HPDE6-E6E7 (cell line): ENCODE measurements at regions not wholly inside any gene's neighbourhood (a gene's known extent, or its start where the extent isn't known, plus 50 kb on each side); places are given as distances from the start of the nearest gene placed in this dataset.
"Not testable (repeated sequence)": the region's sequence is repeated elsewhere in the genome, so short reads cannot be mapped to it uniquely, and the experiment has no call there.

Experiments used
- DNase-seq: peaks from one replicate; pipeline ENCODE4 v3.0.0; 2011; ENCODE audit warnings: missing footprints; ENCODE audit errors: extremely low spot score

GRCh38 chr9:115462623-115463022 lies 344.7 kb upstream of the TNC start:
- no peak for DNase-seq

DNA sequence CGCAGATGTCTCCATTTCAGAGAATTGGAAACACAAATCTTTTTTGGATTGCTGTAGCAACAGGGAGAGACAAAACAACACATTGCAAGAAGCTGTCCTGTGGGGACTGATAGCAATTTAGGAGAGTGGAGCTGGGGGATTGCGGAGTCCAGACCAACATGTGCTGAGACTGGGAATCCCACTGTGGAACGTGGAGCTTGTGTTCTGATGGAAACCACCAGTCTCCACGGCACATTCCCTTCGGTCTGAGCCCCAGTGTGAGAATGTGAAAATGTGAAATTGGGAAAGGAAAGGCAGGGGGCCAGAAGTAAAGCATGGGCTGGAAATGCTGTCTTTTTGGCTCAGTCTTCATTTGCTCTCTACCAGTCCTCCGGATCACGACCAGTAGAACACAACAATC lies 348.8 kb upstream of the TNC start:
- no peak for DNase-seq

DNA sequence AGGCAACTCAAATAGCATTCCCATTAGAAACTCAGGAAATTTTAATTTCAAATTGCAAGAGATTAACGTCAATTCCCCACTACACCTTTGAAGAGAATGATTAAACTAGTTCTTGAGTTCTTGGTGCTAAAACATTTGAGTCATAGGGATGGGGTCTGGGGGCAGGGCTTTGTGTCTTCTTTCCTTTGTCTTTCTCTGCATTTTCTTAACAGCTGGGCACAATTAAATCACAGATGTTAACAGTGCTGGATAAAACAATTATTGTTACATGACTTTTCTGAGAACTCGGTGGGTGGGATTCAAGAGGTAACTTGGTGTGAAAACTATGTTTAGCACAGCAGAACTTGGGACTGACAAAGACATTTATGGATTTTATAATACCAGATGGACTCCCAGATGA lies 351.9 kb upstream of the TNC start:
- no peak for DNase-seq

GRCh38 chr9:115473032-115473431 lies 355.1 kb upstream of the TNC start:
- not testable (repeated sequence) for DNase-seq

- no peak for DNase-seq
Observed at GRCh38 chr9:115481769-115482168, 363.8 kb upstream of the TNC start.

- no peak for DNase-seq
Observed at GRCh38 chr9:115482747-115483146, 364.8 kb upstream of the TNC start.

DNA sequence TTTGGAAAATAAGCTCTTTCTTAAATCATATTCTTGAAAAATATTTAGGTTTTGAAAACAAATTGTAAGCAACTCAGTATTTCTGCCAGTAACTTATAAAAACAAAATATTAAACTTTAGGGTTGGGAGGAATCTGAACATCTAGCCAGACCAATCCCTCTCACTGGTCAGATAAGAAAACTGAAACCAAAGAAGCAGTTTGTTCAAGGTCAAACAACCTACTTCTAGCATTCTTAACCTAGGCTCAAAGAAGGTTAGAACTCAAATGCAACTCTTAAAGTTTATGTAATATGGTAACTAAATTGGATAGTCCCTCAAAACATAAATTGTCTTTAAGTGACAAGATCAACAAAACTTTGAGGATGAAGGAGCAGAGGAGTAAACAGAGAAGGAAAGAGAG lies 374.9 kb upstream of the TNC start:
- no peak for DNase-seq

DNA sequence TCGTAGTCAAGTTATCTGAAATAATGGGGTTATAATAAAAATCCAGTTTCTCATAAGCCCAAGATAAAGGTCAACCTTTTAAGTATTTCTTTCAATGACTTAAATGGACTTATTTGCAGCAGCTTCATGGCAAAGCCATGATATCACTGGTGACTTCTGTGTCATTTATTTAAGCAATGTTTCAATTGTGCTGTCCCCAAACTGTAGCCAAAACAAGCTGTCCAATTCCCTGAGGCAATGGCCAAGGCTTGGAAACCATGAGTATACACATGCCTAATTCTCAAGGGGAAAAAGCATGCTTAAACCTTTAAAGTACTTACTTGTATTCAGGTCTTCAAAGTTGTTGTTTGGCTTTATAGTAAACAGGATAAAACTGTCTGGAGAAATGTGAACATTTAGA lies 376.4 kb upstream of the TNC start:
- DNase-seq: no peak

- DNase-seq: no peak
Observed at GRCh38 chr9:115495052-115495635, 377.2 kb upstream of the TNC start.

GRCh38 chr9:115495836-115496235 lies 377.9 kb upstream of the TNC start:
- no peak for DNase-seq

DNA sequence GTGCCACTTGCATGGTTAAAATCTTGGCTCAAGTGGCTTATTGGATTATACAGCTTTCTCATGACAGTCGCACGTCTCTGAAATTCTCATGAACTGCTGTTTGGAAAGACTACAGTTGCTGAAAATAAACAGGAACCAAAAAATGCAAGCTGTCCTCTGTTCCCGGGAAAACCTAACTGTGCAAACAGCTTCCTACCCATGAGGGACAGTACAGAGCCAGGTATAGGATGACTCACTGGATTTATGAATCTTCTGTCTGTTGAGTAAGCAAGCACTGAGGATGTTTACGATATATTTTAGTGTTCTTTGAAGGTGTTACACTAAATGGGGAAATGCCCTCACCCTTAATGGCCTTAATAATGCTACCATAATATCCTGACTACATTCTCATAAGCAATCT lies 380.3 kb upstream of the TNC start:
- DNase-seq: peak; percentile 22

- DNase-seq: no peak
Observed at GRCh38 chr9:115507148-115507547, 389.2 kb upstream of the TNC start.

- no peak for DNase-seq
Observed at GRCh38 chr9:115513148-115513547, 395.2 kb upstream of the TNC start.

- DNase-seq: no peak
Observed at GRCh38 chr9:115514454-115514853, 396.5 kb upstream of the TNC start.

DNA sequence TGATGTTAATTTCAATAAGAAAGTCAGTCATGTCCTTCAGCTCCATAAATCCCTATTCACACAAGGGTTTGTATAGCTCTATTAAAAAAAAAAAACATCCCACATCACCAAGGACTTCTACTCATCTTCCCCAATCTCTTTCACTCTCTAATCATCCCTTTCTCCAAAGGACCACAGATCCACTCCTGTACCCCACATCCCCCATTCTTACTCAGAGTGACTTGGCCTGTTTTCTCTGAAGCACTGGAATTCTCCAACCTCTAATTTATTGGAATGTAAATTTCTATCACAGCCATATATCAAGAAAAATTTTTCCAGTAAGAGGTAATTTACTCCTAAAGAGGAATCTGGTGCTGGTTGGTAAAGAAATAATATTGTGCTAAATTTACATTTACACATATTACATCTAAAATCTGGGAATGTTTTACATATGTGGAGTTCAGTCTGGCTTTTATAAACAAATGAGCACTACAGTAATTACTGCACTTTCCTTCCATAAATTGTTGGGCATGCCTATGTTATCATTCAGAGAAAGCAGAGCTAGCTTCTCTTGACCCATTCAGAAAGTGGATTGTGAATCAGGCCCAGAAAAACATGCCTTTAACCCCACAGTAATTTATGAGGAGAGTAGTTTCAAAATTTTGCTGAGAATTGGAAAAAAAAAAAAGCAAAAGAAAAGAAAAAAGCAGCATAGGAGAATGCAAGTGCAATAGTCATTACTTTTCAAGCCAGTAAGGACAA lies 399.5 kb upstream of the TNC start:
- no peak for DNase-seq

DNA sequence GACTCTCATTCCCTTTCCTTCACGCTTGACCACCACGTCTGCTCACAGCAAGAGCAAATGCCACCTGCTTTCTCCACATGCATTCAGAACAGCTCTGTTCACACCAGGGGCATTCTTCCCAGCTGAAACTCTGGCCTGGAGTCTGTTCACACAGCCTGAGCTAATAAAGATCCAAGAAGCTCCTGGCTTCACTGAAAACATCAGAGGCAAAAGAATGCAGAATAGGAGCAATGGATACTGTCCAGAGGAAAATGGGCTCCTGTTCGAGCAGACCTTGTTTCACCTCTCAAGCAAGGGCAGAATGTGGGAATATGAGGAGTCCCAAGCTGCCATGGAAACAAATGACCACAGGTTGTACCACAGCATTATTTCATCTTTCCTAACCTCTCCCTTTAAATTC lies 402.7 kb upstream of the TNC start:
- DNase-seq: no peak

DNA sequence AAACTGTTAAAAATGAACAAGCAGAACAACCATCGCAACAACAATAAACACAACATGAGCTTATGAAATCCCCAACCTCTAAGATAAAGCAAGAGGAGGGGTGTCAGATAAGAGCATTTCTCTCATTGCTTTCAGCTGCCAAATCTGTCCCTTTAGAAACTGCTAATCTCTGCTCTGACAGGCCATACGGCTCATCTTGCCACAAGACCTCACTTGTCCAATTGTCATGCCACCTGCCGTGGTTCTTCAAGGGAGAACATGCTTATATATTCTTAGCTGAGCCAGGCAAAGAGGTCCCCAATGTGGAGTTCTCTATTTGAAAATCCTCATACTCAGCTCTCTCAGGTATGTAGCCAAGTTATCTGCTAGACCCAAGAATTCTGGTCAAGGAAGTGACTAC lies 405.0 kb upstream of the TNC start:
- no peak for DNase-seq

- peak; percentile 36 for DNase-seq
Observed at GRCh38 chr9:115524453-115525059, 406.6 kb upstream of the TNC start.

DNA sequence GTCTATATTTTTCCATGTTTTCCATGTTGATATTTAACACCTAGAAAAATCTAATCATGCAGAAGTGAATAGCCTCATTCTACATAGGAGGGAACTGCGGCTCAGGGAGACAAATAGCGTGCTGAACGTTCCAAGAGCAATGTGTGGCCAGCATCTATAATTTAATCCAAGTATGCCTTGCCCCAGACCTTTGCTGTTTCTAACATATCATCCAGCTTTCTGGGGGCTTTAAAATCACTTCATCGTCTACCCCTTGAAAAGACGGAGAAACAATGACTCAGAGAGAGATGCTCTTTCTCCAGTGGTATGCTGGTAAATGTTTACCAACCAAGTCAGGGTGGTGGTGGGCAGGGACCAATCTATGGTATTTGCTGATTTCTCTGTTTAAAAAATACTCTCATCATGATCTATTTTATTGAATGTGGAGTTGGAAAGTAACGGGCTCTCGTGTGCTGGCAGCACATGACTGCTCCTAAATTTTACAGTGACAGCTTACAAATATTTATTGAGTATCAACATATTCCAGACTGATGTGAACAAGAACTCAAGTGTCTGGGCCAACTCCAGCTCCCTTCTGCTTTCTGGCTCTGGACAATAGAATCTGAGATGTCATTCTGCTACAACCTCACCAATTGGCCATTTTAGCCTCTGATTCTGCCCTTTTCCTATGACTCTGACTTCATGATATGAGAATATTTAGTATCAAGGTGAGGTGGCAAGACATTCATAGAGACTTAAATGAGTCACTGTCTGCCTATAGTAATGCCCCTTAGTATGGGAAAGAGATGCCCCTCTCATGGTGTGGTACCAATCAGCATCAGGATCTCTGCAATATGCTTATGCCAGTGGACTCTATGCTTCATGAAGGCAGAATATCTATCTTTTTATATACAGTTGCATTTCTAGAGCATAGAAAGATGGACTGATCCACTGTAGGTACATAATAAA lies 407.4 kb upstream of the TNC start:
- DNase-seq: no peak

- DNase-seq: no peak
Observed at GRCh38 chr9:115531410-115532125, 413.6 kb upstream of the TNC start.

DNA sequence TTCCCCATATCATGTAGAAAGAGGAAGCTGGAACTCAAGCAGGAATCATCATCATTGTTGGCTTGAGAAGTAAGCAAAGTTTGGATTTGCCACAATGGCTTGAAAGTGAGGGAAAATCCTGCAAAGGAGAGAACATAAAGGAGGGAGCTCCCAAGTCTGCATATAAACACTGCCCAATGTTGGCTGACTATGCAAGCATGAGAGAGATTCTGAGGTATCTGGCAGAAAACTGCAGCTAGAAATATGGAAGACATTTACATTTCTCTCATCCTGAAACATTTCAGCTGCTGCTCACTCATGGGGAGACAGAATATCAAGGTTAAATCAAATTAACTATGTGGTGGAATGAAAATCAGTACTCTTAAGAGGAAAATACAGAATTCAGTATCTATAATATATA lies 415.6 kb upstream of the TNC start:
- no peak for DNase-seq

GRCh38 chr9:115540091-115540490 lies 422.1 kb upstream of the TNC start:
- DNase-seq: no peak
